HCT116 (cell line): ENCODE measurements at regions not wholly inside any gene's neighbourhood (a gene's known extent, or its start where the extent isn't known, plus 50 kb on each side); places are given as distances from the start of the nearest gene placed in this dataset.

Experiments
- ATAC-seq: fragments of 200-7000 bp; cut with Tn5 transposase; 2 replicates; pipeline ENCODE4 v1.9.1; 2020; ENCODE audit warnings: mild to moderate bottlenecking, moderate library complexity
- BruUV-seq: library from RNA; stranded (reverse); fragments of 400-500 nt; replicated peaks from 2 replicates; lab custom pipeline; 2021; lab: Mats Ljungman, UMichigan
- CTCF ChIA-PET: fragments of 300-600 bp; sonication (Branson Sonifier 250); formaldehyde crosslinking; loops from one replicate; lab custom pipeline; 2021; ENCODE audit warnings: antibody characterized with exemption; lab: Charles Lee
- POLR2A ChIA-PET: fragments of 300-600, 350-600 bp; sonication (Branson Sonifier 250); formaldehyde crosslinking; loops from one replicate; lab custom pipeline; 2021; ENCODE audit warnings: antibody characterized with exemption; lab: Charles Lee
- RAD21 ChIA-PET, 2 experiments: fragments of 300-600 bp; sonication (Branson Sonifier 250); formaldehyde crosslinking; loops; one replicate each; lab custom pipeline; 2023; ENCODE audit warnings: low total read pairs in 2 of 2; ENCODE audit not compliant: uncharacterized antibody in 2 of 2, unreplicated experiment in 2 of 2, low non-redundant PET in 1 of 2; lab: Charles Lee
- DNase-seq: peaks from one replicate; pipeline ENCODE4 v3.0.0-alpha.2; 2010; ENCODE audit warnings: low read depth, low spot score
- H2AFZ ChIP-seq: fragments of 200-600 bp; shearing (Covaris generic), sonication (generic); 2 replicates; pipeline ENCODE4 v1.6.1; 2017; ENCODE audit warnings: low read depth, mixed run types, mixed read lengths, antibody characterized with exemption, low read length; ENCODE audit not compliant: poor library complexity, severe bottlenecking
- H3K27ac ChIP-seq: 2 replicates; pipeline ENCODE4 v1.5.1; 2012; ENCODE audit warnings: low read depth, low read length
- H3K27me3 ChIP-seq: fragments of 200-600 bp; sonication (generic); 2 replicates; pipeline ENCODE4 v1.6.1; 2016; ENCODE audit warnings: mixed run types, low read length, mixed read lengths; ENCODE audit not compliant: insufficient read depth
- H3K36me3 ChIP-seq, 2 experiments: fragments of 200-500 bp in 1 of 2; fragments of 200-600 bp in 1 of 2; sonication (Bioruptor generic) in 1 of 2; sonication (generic) in 1 of 2; 2 replicates each; pipeline versions ENCODE4 v1.5.1 to v1.6.1; 2014 to 2016; ENCODE audit warnings: low read length in 2 of 2, inconsistent platforms in 1 of 2, mixed read lengths in 1 of 2, mixed run types in 1 of 2; ENCODE audit not compliant: insufficient read depth in 2 of 2, control insufficient read depth in 1 of 2
- H3K4me1 ChIP-seq, 2 experiments: fragments of 200-600 bp in 1 of 2; sonication (generic) in 1 of 2; 2 replicates each; pipeline versions ENCODE4 v1.5.1 to v1.6.1; 2012 to 2017; ENCODE audit warnings: low read length in 2 of 2, inconsistent platforms in 1 of 2, mild to moderate bottlenecking in 1 of 2, mixed read lengths in 1 of 2, mixed run types in 1 of 2, moderate library complexity in 1 of 2; ENCODE audit not compliant: insufficient read depth in 2 of 2, control insufficient read depth in 1 of 2
- H3K4me2 ChIP-seq: fragments of 200-600 bp; sonication (generic); 2 replicates; pipeline ENCODE4 v1.6.1; 2017; ENCODE audit warnings: mixed run types, low read length, mixed read lengths
- H3K4me3 ChIP-seq, 2 experiments: fragments of 200-600 bp in 1 of 2; sonication (generic) in 1 of 2; replicated peaks in 1 of 2; 2 replicates each; pipeline ENCODE4 v1.5.1; 2011 to 2016; ENCODE audit warnings: low read length in 2 of 2, control low read depth in 1 of 2, low read depth in 1 of 2, mild to moderate bottlenecking in 1 of 2, mixed read lengths in 1 of 2, mixed run types in 1 of 2
- H3K79me2 ChIP-seq: fragments of 200-600 bp; sonication (generic); 2 replicates; pipeline ENCODE4 v1.6.1; 2017; ENCODE audit warnings: mild to moderate bottlenecking, mixed run types, low read length, moderate library complexity, mixed read lengths; ENCODE audit not compliant: insufficient read depth
- H3K9ac ChIP-seq: fragments of 200-600 bp; sonication (generic); 2 replicates; pipeline ENCODE4 v1.6.1; 2016; ENCODE audit warnings: low read length, mixed read lengths
- H3K9me2 ChIP-seq: fragments of 200-600 bp; sonication (generic), shearing (Covaris generic); 2 replicates; pipeline ENCODE4 v1.6.1; 2017; ENCODE audit warnings: mixed run types, mild to moderate bottlenecking, moderate library complexity; ENCODE audit not compliant: insufficient read depth
- H3K9me3 ChIP-seq, 2 experiments: fragments of 200-500 bp in 1 of 2; fragments of 200-600 bp in 1 of 2; sonication (Bioruptor generic) in 1 of 2; sonication (generic) in 1 of 2; 2 replicates each; pipeline ENCODE4 v1.6.1; 2014 to 2017; ENCODE audit warnings: low read length in 2 of 2, mixed read lengths in 2 of 2, inconsistent platforms in 1 of 2, low read depth in 1 of 2, mild to moderate bottlenecking in 1 of 2, mixed run types in 1 of 2, moderate library complexity in 1 of 2; ENCODE audit not compliant: control insufficient read depth in 1 of 2, insufficient read depth in 1 of 2
- H4K20me1 ChIP-seq: fragments of 200-600 bp; sonication (generic), shearing (Covaris generic); 2 replicates; pipeline ENCODE4 v1.6.1; 2017; ENCODE audit warnings: mixed run types, mild to moderate bottlenecking, moderate library complexity; ENCODE audit not compliant: insufficient read depth
- EZH2 ChIP-seq: fragments of 200-600 bp; sonication (generic); IDR thresholded peaks from 2 replicates; pipeline ENCODE4 v1.6.1; 2017; ENCODE audit warnings: antibody characterized with exemption, mixed run types
- POLR2AphosphoS5 ChIP-seq: IDR thresholded peaks from 2 replicates; pipeline ENCODE4 v1.6.1; 2011; ENCODE audit warnings: mild to moderate bottlenecking, low read depth, low read length, moderate library complexity
- SP1 ChIP-seq: IDR thresholded peaks from 2 replicates; pipeline ENCODE4 v1.6.1; 2012; ENCODE audit warnings: low read depth
- SRF ChIP-seq: IDR thresholded peaks from 2 replicates; pipeline ENCODE4 v1.6.1; 2012; ENCODE audit warnings: low read depth
- intact Hi-C: fragments of 100-400 bp; cut with micrococcal nuclease; formaldehyde crosslinking; loops from 2 replicates; pipeline ENCODE4 v1.10.0; 2022
- TF ChIP-seq, protein P1 (sequence below): IDR thresholded peaks from 2 replicates; pipeline ENCODE4 v1.6.1; 2011; ENCODE audit warnings: mild to moderate bottlenecking, low read length, moderate library complexity; ENCODE audit not compliant: insufficient replicate concordance; ENCODE audit errors: extremely low read depth
- TF ChIP-seq, protein P2 (sequence below): IDR thresholded peaks from 2 replicates; pipeline ENCODE4 v1.6.1; 2012; ENCODE audit warnings: low read depth

DNA sequence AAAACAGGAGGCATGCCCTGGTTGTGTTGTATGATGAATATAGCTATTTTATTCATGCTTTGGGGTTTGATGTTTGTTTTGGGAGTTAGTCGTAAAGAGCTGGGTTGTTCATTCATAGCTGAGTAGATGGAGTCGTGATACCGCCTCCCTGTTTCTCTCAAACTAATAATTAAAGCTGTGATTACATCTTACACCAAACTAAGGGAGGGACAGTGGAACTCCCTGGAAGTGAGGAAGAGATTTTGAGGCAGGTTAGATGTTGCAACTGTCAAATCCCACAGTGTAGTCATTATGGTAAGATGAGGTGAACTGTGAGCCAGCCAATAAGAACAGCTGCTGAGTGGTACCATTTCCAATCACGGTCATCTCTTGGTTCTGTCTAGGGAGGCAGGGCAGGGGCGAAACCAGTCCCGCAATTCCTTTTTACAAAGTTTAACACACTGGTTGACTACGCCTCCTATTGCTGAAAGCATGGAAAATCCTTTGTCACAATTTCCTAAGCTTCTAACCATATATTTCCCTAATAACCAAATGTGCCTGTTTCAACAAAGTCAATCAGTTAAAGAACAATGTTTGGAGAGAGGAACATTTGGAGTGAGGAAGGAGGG is 207.6 kb upstream of the SERP2 start:
- TF ChIP-seq SP1 (no peak), EZH2 (no peak)
- TF ChIP-seq, protein P1, sequence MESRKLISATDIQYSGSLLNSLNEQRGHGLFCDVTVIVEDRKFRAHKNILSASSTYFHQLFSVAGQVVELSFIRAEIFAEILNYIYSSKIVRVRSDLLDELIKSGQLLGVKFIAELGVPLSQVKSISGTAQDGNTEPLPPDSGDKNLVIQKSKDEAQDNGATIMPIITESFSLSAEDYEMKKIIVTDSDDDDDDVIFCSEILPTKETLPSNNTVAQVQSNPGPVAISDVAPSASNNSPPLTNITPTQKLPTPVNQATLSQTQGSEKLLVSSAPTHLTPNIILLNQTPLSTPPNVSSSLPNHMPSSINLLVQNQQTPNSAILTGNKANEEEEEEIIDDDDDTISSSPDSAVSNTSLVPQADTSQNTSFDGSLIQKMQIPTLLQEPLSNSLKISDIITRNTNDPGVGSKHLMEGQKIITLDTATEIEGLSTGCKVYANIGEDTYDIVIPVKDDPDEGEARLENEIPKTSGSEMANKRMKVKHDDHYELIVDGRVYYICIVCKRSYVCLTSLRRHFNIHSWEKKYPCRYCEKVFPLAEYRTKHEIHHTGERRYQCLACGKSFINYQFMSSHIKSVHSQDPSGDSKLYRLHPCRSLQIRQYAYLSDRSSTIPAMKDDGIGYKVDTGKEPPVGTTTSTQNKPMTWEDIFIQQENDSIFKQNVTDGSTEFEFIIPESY, result no peak
- TF ChIP-seq, all 23 proteins: peak for 0
- Histone ChIP-seq H3K27me3 (no peaks in the 10 kb centered on the region), H3K4me3 (no peak overlapping the region), H3K79me2 (no peaks in the 10 kb centered on the region), H3K4me2 (no peak overlapping the region), H2AFZ (no peak overlapping the region), H3K27ac (no peak overlapping the region), H3K9ac (no peak overlapping the region), H4K20me1 (no peaks in the 10 kb centered on the region), H3K36me3 (no peaks in the 10 kb centered on the region), H3K9me2 (no peaks in the 10 kb centered on the region), H3K9me3 (no peaks in the 10 kb centered on the region), H3K4me1 (no peaks in the 10 kb centered on the region)
- intact Hi-C loops, result no loop called here
- POLR2A ChIA-PET, result no interaction called here
- CTCF ChIA-PET, result no interaction called here
- ATAC-seq, result no peak
- DNase-seq, result no peak
- BruUV-seq, result no TSS peak
- RAD21 ChIA-PET, result no interaction called here

DNA sequence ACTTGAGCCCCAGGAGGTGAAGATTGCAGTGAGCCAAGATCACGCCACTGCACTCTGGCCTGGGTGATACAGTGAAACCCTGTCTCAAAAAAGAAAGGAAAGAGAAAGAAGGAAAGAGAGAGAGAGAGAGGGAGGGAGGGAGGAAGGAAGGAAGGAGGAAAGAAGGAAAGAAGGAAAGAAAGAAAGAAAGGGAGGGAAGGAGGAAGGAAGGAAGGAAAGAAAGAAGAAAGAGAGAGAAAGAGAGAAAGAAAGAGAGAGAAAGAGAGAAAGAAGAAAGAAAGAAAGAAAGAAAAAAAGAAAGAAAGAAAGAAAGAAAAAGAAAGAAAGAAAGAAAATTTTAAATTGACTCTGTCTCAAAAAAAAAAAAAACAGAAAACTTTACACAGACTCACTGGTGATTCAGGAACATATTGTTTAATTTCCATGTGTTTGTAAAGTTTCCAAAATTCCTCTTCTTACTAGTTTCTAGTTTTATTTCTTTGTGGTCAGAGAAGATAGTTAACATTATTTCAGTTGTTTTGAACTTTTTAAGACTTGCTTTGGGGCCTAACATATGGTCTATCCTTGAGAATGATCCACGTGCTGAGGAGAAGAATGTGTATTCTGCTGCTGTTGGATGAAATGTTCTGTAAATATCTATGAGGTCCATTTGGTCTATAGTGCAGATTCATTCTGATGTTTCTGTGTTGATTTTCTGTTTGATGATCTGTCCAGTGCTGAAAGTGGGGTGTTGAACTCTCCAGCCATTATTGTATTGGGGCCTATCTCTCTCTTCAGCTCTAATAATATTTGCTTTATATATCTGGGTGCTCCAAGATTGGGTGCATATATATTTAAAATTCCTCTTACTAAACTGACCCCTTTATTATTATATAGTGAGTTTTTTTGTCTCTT is 204.4 kb upstream of the SERP2 start:
- no peaks in the 10 kb centered on the region for H3K9me3 ChIP-seq
- ATAC-seq, result no peak
- TF ChIP-seq SRF (no peak), SP1 (no peak), POLR2AphosphoS5 (no peak)
- TF ChIP-seq, protein P2, sequence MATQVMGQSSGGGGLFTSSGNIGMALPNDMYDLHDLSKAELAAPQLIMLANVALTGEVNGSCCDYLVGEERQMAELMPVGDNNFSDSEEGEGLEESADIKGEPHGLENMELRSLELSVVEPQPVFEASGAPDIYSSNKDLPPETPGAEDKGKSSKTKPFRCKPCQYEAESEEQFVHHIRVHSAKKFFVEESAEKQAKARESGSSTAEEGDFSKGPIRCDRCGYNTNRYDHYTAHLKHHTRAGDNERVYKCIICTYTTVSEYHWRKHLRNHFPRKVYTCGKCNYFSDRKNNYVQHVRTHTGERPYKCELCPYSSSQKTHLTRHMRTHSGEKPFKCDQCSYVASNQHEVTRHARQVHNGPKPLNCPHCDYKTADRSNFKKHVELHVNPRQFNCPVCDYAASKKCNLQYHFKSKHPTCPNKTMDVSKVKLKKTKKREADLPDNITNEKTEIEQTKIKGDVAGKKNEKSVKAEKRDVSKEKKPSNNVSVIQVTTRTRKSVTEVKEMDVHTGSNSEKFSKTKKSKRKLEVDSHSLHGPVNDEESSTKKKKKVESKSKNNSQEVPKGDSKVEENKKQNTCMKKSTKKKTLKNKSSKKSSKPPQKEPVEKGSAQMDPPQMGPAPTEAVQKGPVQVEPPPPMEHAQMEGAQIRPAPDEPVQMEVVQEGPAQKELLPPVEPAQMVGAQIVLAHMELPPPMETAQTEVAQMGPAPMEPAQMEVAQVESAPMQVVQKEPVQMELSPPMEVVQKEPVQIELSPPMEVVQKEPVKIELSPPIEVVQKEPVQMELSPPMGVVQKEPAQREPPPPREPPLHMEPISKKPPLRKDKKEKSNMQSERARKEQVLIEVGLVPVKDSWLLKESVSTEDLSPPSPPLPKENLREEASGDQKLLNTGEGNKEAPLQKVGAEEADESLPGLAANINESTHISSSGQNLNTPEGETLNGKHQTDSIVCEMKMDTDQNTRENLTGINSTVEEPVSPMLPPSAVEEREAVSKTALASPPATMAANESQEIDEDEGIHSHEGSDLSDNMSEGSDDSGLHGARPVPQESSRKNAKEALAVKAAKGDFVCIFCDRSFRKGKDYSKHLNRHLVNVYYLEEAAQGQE, result peak; percentile 48
- TF ChIP-seq, all 23 proteins: peak for 1
- Histone ChIP-seq H2AFZ (no peak overlapping the region), H3K9me2 (no peaks in the 10 kb centered on the region), H3K27ac (no peak overlapping the region), H3K4me3 (no peak overlapping the region), H3K9ac (no peak overlapping the region), H3K36me3 (no peaks in the 10 kb centered on the region), H3K79me2 (no peaks in the 10 kb centered on the region), H4K20me1 (no peaks in the 10 kb centered on the region), H3K27me3 (no peaks in the 10 kb centered on the region), H3K4me2 (no peak overlapping the region), H3K4me1 (no peaks in the 10 kb centered on the region)
- CTCF ChIA-PET, result no interaction called here
- POLR2A ChIA-PET, result no interaction called here
- RAD21 ChIA-PET, result no interaction called here
- intact Hi-C loops, result no loop called here
- no TSS peak for BruUV-seq
- DNase-seq, result no peak
